ENCODE measurements at regions not wholly inside any gene's neighbourhood (a gene's known extent, or its start where the extent isn't known, plus 50 kb on each side); places are given as distances from the start of the nearest gene placed in this dataset.

DNA sequence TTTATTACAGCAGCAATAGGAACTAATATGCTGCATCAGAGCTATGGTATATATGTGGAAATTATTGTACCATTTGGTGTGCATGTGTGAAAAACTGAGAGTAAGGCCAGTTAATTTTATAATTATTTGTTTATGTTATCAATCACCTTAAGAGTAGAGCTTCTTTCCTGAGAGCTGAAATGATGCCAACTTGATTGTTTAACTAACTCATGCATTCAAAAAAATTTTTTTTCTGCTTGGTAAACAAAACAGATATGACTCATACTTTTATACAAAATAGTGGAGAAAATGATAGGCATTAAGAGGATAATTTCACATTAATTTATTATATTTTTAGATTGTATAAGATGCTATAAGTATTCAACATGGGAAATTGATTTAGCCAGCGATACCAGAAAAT, 622.7 kb downstream of the RAPGEF2 start:
- H3K4me3 Mint-ChIP-seq (ENCODE audit: unreplicated experiment): no peak overlapping the region
- no peaks in the 10 kb centered on the region for H3K4me1 Mint-ChIP-seq (ENCODE audit: insufficient read depth, unreplicated experiment)
- no peaks in the 10 kb centered on the region for H3K36me3 Mint-ChIP-seq (ENCODE audit: insufficient read depth, unreplicated experiment)
- intact Hi-C loops (cut with micrococcal nuclease): no loop called here
- ChIA-PET CTCF (no interaction called here), POLR2A (no interaction called here)
- H3K9me3 Mint-ChIP-seq (ENCODE audit: unreplicated experiment): no peaks in the 10 kb centered on the region
- peak; percentile 17 for DNase-seq (ENCODE audit: unreplicated experiment)
- TF ChIP-seq, protein P1, sequence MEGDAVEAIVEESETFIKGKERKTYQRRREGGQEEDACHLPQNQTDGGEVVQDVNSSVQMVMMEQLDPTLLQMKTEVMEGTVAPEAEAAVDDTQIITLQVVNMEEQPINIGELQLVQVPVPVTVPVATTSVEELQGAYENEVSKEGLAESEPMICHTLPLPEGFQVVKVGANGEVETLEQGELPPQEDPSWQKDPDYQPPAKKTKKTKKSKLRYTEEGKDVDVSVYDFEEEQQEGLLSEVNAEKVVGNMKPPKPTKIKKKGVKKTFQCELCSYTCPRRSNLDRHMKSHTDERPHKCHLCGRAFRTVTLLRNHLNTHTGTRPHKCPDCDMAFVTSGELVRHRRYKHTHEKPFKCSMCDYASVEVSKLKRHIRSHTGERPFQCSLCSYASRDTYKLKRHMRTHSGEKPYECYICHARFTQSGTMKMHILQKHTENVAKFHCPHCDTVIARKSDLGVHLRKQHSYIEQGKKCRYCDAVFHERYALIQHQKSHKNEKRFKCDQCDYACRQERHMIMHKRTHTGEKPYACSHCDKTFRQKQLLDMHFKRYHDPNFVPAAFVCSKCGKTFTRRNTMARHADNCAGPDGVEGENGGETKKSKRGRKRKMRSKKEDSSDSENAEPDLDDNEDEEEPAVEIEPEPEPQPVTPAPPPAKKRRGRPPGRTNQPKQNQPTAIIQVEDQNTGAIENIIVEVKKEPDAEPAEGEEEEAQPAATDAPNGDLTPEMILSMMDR (IDR thresholded peaks at IDR 0.05; ENCODE audit: unreplicated experiment): no peak
- no peak overlapping the region for H3K27ac Mint-ChIP-seq (ENCODE audit: low read depth, unreplicated experiment)
- no TSS peak for BruUV-seq (replicated peaks)
- H3K27me3 Mint-ChIP-seq (ENCODE audit: insufficient read depth, unreplicated experiment): no peaks in the 10 kb centered on the region

DNA sequence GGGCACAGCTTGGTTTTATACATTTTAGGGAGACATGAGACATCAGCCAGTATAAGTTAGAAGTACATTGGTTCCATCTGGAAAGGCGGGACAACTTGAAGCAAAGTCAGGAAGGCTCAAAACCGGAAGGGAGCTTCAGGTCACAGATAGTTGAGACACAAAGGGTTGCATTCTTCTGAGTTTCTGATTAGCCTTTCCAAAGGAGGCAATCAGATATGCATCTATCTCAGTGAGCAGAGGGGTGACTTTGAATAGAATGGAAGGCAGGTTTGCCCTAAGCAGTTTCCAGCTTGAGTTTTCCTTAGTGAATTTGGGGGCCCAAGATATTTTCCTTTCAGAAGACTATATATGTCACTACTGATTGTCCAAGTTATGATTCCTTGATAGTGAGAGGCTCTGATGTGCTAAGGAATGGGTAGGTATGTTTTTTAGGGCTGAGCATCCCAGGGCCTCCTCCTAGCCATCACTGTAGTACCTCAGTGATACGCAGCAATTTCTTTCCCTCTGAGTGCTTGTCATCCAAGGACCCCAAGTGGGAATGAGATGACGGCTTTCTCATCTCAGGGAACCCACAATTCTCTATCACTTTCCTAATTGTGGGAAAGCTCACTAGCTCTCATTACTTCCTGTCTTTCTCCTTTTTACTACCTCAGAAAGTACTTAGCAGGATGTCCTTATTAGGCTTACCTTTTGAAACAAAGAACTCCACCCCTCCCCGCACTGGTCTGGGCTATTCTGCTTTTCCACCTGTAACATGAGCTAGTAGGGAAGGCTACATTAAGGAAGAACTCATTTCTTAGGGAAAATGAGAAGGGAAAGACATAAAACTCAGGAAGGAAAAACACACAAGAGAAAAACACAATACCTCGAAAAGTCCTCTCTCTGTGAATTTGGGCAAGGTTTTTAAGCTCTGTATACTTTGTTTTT, 632.7 kb downstream of the RAPGEF2 start:
- POLR2A ChIA-PET: no interaction called here
- DNase-seq (ENCODE audit: unreplicated experiment): no peak
- Mint-ChIP-seq H3K36me3 (ENCODE audit: insufficient read depth, unreplicated experiment) (no peaks in the 10 kb centered on the region), H3K4me3 (ENCODE audit: unreplicated experiment) (no peak overlapping the region), H3K9me3 (ENCODE audit: unreplicated experiment) (no peaks in the 10 kb centered on the region), H3K27me3 (ENCODE audit: insufficient read depth, unreplicated experiment) (no peaks in the 10 kb centered on the region), H3K27ac (ENCODE audit: low read depth, unreplicated experiment) (no peak overlapping the region), H3K4me1 (ENCODE audit: insufficient read depth, unreplicated experiment) (no peaks in the 10 kb centered on the region)
- intact Hi-C loops (cut with micrococcal nuclease): no loop called here
- CTCF ChIA-PET: interaction anchor here (0.6 kb wide), 1 partner anchor 1559 kb away, joined by 3 read pairs; no protein-coding TSS in a partner anchor
- no TSS peak for BruUV-seq (replicated peaks)
- TF ChIP-seq, protein P1 (IDR thresholded peaks at IDR 0.05; ENCODE audit: unreplicated experiment): no peak

DNA sequence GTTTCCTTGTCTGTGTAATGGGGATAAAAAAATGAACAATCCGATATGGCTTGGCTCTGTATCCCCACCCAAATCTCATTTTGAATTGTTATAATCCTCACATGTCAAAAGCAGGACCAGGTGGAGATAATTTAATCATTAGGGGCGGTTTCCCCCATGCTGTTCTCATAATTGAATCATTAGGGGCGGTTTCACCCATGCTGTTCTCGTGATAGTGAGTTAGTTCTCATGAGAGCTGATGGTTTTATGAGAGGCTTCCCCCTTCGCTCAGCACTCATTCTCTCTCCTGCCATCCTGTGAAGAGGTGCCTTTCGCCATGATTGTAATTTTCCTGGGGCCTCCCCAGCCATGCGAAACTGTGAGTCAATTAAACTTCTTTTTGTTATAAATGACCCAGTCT, 633.5 kb downstream of the RAPGEF2 start:
- H3K4me3 Mint-ChIP-seq (ENCODE audit: unreplicated experiment): no peak overlapping the region
- ChIA-PET POLR2A (no interaction called here), CTCF (interaction anchor here (0.6 kb wide), 1 partner anchor 1558 kb away, joined by 3 read pairs; no protein-coding TSS in a partner anchor)
- DNase-seq (ENCODE audit: unreplicated experiment): no peak
- H3K27me3 Mint-ChIP-seq (ENCODE audit: insufficient read depth, unreplicated experiment): no peaks in the 10 kb centered on the region
- H3K9me3 Mint-ChIP-seq (ENCODE audit: unreplicated experiment): peaks cover 6% of the 10 kb centered on the region
- no peaks in the 10 kb centered on the region for H3K4me1 Mint-ChIP-seq (ENCODE audit: insufficient read depth, unreplicated experiment)
- no peaks in the 10 kb centered on the region for H3K36me3 Mint-ChIP-seq (ENCODE audit: insufficient read depth, unreplicated experiment)
- no peak overlapping the region for H3K27ac Mint-ChIP-seq (ENCODE audit: low read depth, unreplicated experiment)
- TF ChIP-seq, protein P1 (IDR thresholded peaks at IDR 0.05; ENCODE audit: unreplicated experiment): no peak
- BruUV-seq (replicated peaks): no TSS peak
- intact Hi-C loops (cut with micrococcal nuclease): no loop called here

DNA sequence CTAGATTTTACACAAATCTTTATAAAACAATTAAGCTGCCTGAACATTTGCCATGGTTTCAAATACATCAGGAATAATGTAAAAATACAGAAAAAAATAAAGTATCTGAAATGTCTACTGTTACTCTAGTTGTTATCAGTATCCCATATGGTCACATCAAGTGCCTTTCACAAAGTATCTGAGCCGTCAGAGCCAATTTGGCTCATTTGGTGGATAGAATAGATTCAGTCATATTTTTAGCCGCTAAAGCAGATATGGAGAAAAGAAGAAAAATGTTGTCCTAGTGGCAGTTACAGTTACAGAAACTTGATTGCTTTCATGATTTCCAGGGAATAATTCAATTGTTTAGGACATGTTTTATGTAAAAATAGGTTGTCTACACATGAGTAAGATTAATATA, 641.1 kb downstream of the RAPGEF2 start:
- H3K36me3 Mint-ChIP-seq (ENCODE audit: insufficient read depth, unreplicated experiment): no peaks in the 10 kb centered on the region
- H3K4me1 Mint-ChIP-seq (ENCODE audit: insufficient read depth, unreplicated experiment): no peaks in the 10 kb centered on the region
- H3K4me3 Mint-ChIP-seq (ENCODE audit: unreplicated experiment): no peak overlapping the region
- POLR2A ChIA-PET: no interaction called here
- peaks cover 13% of the 10 kb centered on the region for H3K9me3 Mint-ChIP-seq (ENCODE audit: unreplicated experiment)
- no peaks in the 10 kb centered on the region for H3K27me3 Mint-ChIP-seq (ENCODE audit: insufficient read depth, unreplicated experiment)
- no peak overlapping the region for H3K27ac Mint-ChIP-seq (ENCODE audit: low read depth, unreplicated experiment)
- TF ChIP-seq, protein P1 (IDR thresholded peaks at IDR 0.05; ENCODE audit: unreplicated experiment): no peak
- intact Hi-C loops (cut with micrococcal nuclease): no loop called here
- DNase-seq (ENCODE audit: unreplicated experiment): no peak
- no TSS peak for BruUV-seq (replicated peaks)
- CTCF ChIA-PET: no interaction called here
